ENCODE measurements at regions not wholly inside any gene's neighbourhood (a gene's known extent, or its start where the extent isn't known, plus 50 kb on each side); places are given as distances from the start of the nearest gene placed in this dataset.

- TF ChIP-seq POLR2A (IDR thresholded peaks at IDR 0.05) = no peak
- TF ChIP-seq, protein P1, sequence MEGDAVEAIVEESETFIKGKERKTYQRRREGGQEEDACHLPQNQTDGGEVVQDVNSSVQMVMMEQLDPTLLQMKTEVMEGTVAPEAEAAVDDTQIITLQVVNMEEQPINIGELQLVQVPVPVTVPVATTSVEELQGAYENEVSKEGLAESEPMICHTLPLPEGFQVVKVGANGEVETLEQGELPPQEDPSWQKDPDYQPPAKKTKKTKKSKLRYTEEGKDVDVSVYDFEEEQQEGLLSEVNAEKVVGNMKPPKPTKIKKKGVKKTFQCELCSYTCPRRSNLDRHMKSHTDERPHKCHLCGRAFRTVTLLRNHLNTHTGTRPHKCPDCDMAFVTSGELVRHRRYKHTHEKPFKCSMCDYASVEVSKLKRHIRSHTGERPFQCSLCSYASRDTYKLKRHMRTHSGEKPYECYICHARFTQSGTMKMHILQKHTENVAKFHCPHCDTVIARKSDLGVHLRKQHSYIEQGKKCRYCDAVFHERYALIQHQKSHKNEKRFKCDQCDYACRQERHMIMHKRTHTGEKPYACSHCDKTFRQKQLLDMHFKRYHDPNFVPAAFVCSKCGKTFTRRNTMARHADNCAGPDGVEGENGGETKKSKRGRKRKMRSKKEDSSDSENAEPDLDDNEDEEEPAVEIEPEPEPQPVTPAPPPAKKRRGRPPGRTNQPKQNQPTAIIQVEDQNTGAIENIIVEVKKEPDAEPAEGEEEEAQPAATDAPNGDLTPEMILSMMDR (IDR thresholded peaks at IDR 0.05) = no peak
These were observed 132.4 kb upstream of the FBXL4 start for GRCh38 chr6:99080191-99080590.

All from uterus (tissue), 2 donors.